ENCODE measurements at regions not wholly inside any gene's neighbourhood (a gene's known extent, or its start where the extent isn't known, plus 50 kb on each side); places are given as distances from the start of the nearest gene placed in this dataset.

DNA sequence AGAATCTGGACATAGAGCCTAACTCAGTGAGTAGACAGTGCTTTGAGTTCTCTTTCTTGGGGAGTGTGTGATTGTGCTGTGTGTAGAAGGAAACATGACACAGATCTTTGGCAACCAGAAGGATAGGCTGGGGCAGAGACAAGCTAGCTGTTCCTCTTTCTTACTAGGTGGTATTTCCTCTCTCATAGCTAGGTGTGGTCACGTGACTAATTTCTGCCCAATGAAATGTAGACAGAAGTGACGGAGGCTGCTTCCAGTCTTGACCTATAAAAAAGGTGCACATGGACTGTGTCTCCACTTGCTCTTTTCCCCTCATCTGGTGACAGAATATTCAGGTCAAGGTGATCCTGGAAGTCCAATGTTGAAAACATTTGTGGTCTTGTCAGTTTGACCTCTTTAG, 92.5 kb upstream of the NFIB start:
- Mint-ChIP-seq H3K4me3 (no peak overlapping the region), H3K9me3 (no peaks in the 10 kb centered on the region), H3K27me3 (ENCODE audit: insufficient read depth) (peaks cover 4% of the 10 kb centered on the region), H3K36me3 (ENCODE audit: low read depth) (no peaks in the 10 kb centered on the region), H3K4me1 (no peaks in the 10 kb centered on the region), H3K27ac (no peak overlapping the region)
- no peak overlapping the region for H3K9ac ChIP-seq (ENCODE audit: extremely low read depth, low read length, poor library complexity, severe bottlenecking)
- DNase-seq, result no peak
- no peak overlapping the region for H3K4me3 ChIP-seq (ENCODE audit: low read length)
- H3K9me3 ChIP-seq (ENCODE audit: control insufficient read depth, low read length), result no peaks in the 10 kb centered on the region
- WGBS, 2 experiments (ENCODE audit: insufficient coverage in 1 of 2, insufficient read length in 1 of 2), result 92 to 100% methylated on average over 1 to 2 of the region's 2 CpGs
- no peak overlapping the region for H3K27ac ChIP-seq (ENCODE audit: low read depth, low read length)
- H3K4me1 ChIP-seq (ENCODE audit: control insufficient read depth, insufficient read depth, low read length), result no peaks in the 10 kb centered on the region
- no peaks in the 10 kb centered on the region for H3K27me3 ChIP-seq (ENCODE audit: control insufficient read depth, insufficient read depth, low read length, poor library complexity, severe bottlenecking)
- TF ChIP-seq, protein P1, sequence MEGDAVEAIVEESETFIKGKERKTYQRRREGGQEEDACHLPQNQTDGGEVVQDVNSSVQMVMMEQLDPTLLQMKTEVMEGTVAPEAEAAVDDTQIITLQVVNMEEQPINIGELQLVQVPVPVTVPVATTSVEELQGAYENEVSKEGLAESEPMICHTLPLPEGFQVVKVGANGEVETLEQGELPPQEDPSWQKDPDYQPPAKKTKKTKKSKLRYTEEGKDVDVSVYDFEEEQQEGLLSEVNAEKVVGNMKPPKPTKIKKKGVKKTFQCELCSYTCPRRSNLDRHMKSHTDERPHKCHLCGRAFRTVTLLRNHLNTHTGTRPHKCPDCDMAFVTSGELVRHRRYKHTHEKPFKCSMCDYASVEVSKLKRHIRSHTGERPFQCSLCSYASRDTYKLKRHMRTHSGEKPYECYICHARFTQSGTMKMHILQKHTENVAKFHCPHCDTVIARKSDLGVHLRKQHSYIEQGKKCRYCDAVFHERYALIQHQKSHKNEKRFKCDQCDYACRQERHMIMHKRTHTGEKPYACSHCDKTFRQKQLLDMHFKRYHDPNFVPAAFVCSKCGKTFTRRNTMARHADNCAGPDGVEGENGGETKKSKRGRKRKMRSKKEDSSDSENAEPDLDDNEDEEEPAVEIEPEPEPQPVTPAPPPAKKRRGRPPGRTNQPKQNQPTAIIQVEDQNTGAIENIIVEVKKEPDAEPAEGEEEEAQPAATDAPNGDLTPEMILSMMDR (conservative IDR thresholded peaks at IDR 0.05), result no peak
- no peaks in the 10 kb centered on the region for H3K36me3 ChIP-seq (ENCODE audit: control insufficient read depth, insufficient read depth, low read length)

DNA sequence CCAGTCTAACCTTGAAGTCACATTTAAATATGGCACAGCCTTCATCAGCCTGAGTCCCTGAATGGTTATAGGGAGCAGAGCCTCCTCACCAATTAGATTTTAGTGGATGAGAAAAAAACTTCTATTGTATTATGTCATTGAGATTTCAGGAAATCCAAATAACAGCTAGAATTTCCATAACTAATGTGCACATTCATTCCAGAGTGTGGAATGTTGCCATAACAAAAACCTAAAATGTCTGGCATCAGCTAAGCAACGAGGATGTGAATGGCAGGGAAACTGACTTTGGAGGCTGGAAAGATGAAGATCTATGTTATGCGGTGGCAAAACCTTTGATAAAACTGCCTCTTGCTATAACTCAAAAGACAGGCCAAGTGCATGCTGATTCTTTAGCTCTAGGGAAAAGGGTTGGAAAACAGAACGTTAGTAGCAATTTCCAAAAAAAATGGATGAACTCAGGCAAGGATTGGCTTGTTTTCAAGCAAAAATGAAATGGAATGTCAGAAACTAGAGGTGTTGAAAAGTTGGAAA, 91.3 kb upstream of the NFIB start:
- Histone ChIP-seq H3K27ac (ENCODE audit: low read depth, low read length) (no peak overlapping the region), H3K9ac (ENCODE audit: extremely low read depth, low read length, poor library complexity, severe bottlenecking) (no peak overlapping the region), H3K4me1 (ENCODE audit: control insufficient read depth, insufficient read depth, low read length) (no peaks in the 10 kb centered on the region), H3K36me3 (ENCODE audit: control insufficient read depth, insufficient read depth, low read length) (no peaks in the 10 kb centered on the region), H3K4me3 (ENCODE audit: low read length) (no peak overlapping the region), H3K27me3 (ENCODE audit: control insufficient read depth, insufficient read depth, low read length, poor library complexity, severe bottlenecking) (no peaks in the 10 kb centered on the region), H3K9me3 (ENCODE audit: control insufficient read depth, low read length) (no peaks in the 10 kb centered on the region)
- H3K4me3 Mint-ChIP-seq, result no peak overlapping the region
- H3K36me3 Mint-ChIP-seq (ENCODE audit: low read depth), result no peaks in the 10 kb centered on the region
- TF ChIP-seq, protein P1 (conservative IDR thresholded peaks at IDR 0.05), result no peak
- H3K9me3 Mint-ChIP-seq, result no peaks in the 10 kb centered on the region
- H3K27ac Mint-ChIP-seq, result no peak overlapping the region
- no peak for DNase-seq
- H3K4me1 Mint-ChIP-seq, result peaks cover 6% of the 10 kb centered on the region
- 89 to 93% methylated on average over 3 of the region's 3 CpGs for WGBS, 2 experiments (ENCODE audit: insufficient coverage in 1 of 2, insufficient read length in 1 of 2)
- peaks cover 2% of the 10 kb centered on the region for H3K27me3 Mint-ChIP-seq (ENCODE audit: insufficient read depth)

DNA sequence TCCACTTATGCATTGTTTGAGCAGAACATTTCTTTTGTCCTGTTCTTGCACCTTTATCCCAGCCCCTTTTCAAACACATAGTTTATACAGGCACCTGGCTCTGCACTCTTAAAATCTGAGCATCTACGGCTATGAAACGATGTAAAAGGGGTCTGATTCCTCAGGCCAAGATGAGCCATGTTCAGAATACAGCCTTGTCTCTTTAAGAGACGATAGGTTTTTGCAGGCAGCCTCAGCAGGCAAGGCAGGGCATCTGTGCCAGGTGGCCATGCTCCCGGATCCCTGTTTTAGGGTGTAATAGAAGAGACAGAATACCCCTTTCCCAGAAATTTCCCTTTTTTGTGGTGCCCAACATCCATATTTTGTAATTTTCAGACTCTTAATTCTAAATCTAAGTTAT, 89.1 kb upstream of the NFIB start:
- no peak for DNase-seq
- no peaks in the 10 kb centered on the region for H3K27me3 ChIP-seq (ENCODE audit: control insufficient read depth, insufficient read depth, low read length, poor library complexity, severe bottlenecking)
- Mint-ChIP-seq H3K27ac (no peak overlapping the region), H3K27me3 (ENCODE audit: insufficient read depth) (peaks cover 2% of the 10 kb centered on the region), H3K36me3 (ENCODE audit: low read depth) (no peaks in the 10 kb centered on the region), H3K4me3 (no peak overlapping the region), H3K4me1 (peaks cover 7% of the 10 kb centered on the region), H3K9me3 (no peaks in the 10 kb centered on the region)
- no peak overlapping the region for H3K9ac ChIP-seq (ENCODE audit: extremely low read depth, low read length, poor library complexity, severe bottlenecking)
- 90% methylated on average over 4 of the region's 4 CpGs; no CpG with 5 or more reads in 1 of the 2 experiments for WGBS, 2 experiments (ENCODE audit: insufficient coverage in 1 of 2, insufficient read length in 1 of 2)
- H3K9me3 ChIP-seq (ENCODE audit: control insufficient read depth, low read length), result no peaks in the 10 kb centered on the region
- H3K4me1 ChIP-seq (ENCODE audit: control insufficient read depth, insufficient read depth, low read length), result no peaks in the 10 kb centered on the region
- no peaks in the 10 kb centered on the region for H3K36me3 ChIP-seq (ENCODE audit: control insufficient read depth, insufficient read depth, low read length)
- no peak overlapping the region for H3K27ac ChIP-seq (ENCODE audit: low read depth, low read length)
- TF ChIP-seq, protein P1 (conservative IDR thresholded peaks at IDR 0.05), result no peak
- H3K4me3 ChIP-seq (ENCODE audit: low read length), result no peak overlapping the region

All from endodermal cell (in vitro differentiated cells).